Testis (tissue), 2 donors: ENCODE measurements at regions not wholly inside any gene's neighbourhood (a gene's known extent, or its start where the extent isn't known, plus 50 kb on each side); places are given as distances from the start of the nearest gene placed in this dataset.

Source experiments
- DNase-seq: peaks from one replicate; pipeline ENCODE4 v3.0.0-alpha.2; 2019
- H3K27ac ChIP-seq, 2 donors: fragments of 200-600 bp; sonication (generic); one replicate each; pipeline ENCODE4 v1.5.1; 2019
- H3K27me3 ChIP-seq: fragments of 200-600 bp; sonication (generic); one replicate; pipeline ENCODE4 v1.5.1; 2019
- H3K36me3 ChIP-seq: fragments of 200-600 bp; sonication (generic); one replicate; pipeline ENCODE4 v1.5.1; 2017; ENCODE audit warnings: low read depth; ENCODE audit errors: missing control alignments
- H3K4me1 ChIP-seq: fragments of 200-600 bp; sonication (generic); one replicate; pipeline ENCODE4 v1.5.1; 2019
- H3K4me3 ChIP-seq, 2 donors: fragments of 200-600 bp; sonication (generic); one replicate each; pipeline ENCODE4 v1.5.1; 2017 to 2019
- H3K9me3 ChIP-seq: fragments of 200-600 bp; sonication (generic); one replicate; pipeline ENCODE4 v1.5.1; 2017
- POLR2A ChIP-seq: fragments of 450-650 bp; IDR thresholded peaks from one replicate; pipeline ENCODE4 v1.6.1; 2017; ENCODE audit warnings: antibody characterized with exemption, mild to moderate bottlenecking, moderate library complexity
- WGBS, 2 donors: methylation state at CpG; one replicate each; pipeline ENCODE4 v1.1.5; 2018; 5-methylcytosine and 5-hydroxymethylcytosine counted together
- intact Hi-C: fragments of 100-400 bp; cut with DNase I; formaldehyde crosslinking; loops from one replicate; pipeline ENCODE4 v1.15.1; 2023; ENCODE audit warnings: low total_unique reads
- TF ChIP-seq, protein P1 (sequence below), 3 experiments: fragments of 450-650 bp in 2 of 3; fragments of 200-600 bp in 1 of 3; sonication (generic) in 1 of 3; IDR thresholded peaks; one replicate each; pipeline ENCODE4 v1.5.1; 2016 to 2019; ENCODE audit warnings: antibody characterized with exemption in 3 of 3, mild to moderate bottlenecking in 2 of 3, moderate library complexity in 1 of 3

DNA sequence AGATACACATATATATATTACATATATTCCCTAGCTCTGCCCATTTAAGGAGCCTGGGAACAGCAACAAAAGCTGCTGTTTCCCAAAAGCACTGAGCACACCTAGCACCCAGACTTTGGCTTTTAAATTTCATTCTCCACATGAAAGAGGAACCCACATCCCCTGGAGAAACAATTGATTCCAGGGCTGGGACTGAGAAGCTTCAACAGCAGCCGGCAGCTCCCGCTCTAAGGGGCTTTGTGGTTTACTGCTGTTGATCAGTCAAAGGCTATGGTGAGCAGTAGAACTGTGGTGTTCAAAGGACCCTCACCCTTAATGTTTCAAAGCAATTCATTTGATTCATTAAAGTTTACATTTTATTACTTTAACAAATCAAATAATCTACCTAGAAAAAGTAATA is 83.3 kb upstream of the SLC66A3 start:
- 90 to 91% methylated on average over 2 of the region's 2 CpGs for WGBS, 2 donors
- H3K27me3 ChIP-seq = no peaks in the 10 kb centered on the region
- no peaks in the 10 kb centered on the region for H3K9me3 ChIP-seq
- DNase-seq = no peak
- no peak overlapping the region for H3K27ac ChIP-seq
- no peaks in the 10 kb centered on the region for H3K4me1 ChIP-seq
- no peak for TF ChIP-seq POLR2A
- TF ChIP-seq, protein P1, sequence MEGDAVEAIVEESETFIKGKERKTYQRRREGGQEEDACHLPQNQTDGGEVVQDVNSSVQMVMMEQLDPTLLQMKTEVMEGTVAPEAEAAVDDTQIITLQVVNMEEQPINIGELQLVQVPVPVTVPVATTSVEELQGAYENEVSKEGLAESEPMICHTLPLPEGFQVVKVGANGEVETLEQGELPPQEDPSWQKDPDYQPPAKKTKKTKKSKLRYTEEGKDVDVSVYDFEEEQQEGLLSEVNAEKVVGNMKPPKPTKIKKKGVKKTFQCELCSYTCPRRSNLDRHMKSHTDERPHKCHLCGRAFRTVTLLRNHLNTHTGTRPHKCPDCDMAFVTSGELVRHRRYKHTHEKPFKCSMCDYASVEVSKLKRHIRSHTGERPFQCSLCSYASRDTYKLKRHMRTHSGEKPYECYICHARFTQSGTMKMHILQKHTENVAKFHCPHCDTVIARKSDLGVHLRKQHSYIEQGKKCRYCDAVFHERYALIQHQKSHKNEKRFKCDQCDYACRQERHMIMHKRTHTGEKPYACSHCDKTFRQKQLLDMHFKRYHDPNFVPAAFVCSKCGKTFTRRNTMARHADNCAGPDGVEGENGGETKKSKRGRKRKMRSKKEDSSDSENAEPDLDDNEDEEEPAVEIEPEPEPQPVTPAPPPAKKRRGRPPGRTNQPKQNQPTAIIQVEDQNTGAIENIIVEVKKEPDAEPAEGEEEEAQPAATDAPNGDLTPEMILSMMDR (IDR thresholded peaks at IDR 0.05) = no peak
- no peaks in the 10 kb centered on the region for H3K36me3 ChIP-seq
- intact Hi-C loops = no loop called here
- H3K4me3 ChIP-seq = no peak overlapping the region

DNA sequence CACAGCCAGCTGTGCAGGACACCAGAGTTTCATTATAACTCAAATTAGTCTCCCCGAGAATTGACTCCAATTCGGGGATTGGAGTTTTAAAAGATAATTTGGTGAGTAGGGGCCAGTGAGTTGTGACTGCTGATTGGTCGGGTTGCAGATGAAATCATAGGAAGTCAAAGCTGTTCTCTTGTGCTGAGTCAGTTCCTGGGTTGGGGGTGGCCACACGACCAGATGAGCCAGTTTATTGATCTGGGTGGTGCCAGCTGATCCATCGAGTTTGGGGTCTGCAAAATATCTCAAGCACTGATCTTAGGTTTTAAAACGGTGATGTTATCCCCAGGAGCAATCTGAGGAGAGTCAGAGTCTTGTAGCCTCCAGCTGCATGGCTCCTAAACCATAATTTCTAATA is 82.7 kb upstream of the SLC66A3 start:
- Histone ChIP-seq H3K9me3 (no peaks in the 10 kb centered on the region), H3K4me1 (no peaks in the 10 kb centered on the region), H3K27ac (no peak overlapping the region), H3K36me3 (no peaks in the 10 kb centered on the region), H3K4me3 (no peak overlapping the region), H3K27me3 (no peaks in the 10 kb centered on the region)
- DNase-seq = no peak
- intact Hi-C loops = no loop called here
- 67 to 73% methylated on average over 5 to 6 of the region's 6 CpGs for WGBS, 2 donors
- no peak for TF ChIP-seq POLR2A
- TF ChIP-seq, protein P1 (IDR thresholded peaks at IDR 0.05) = no peak

DNA sequence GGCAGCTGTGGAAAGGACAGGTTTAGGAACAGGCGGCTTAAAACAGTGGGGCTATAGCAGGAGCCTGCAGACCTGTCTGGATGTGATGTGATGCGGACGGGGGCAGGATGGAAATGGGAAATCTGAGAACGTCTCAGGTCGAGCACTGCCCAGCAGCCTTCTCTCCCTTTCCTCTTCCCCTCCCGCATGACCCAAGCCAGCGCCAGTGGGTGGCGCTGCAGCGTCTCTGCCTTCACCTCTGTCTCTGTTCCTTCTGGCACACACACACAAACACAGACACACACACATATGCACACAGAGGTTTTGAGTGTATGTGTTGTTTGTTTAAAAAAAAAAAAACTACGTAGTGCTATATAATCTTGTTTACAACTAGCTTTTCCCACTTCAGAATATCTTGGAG is 82.0 kb upstream of the SLC66A3 start:
- Histone ChIP-seq H3K36me3 (no peaks in the 10 kb centered on the region), H3K9me3 (no peaks in the 10 kb centered on the region), H3K4me1 (no peaks in the 10 kb centered on the region), H3K4me3 (no peak overlapping the region), H3K27ac (no peak overlapping the region), H3K27me3 (no peaks in the 10 kb centered on the region)
- intact Hi-C loops = no loop called here
- peak; percentile 66 for DNase-seq
- TF ChIP-seq POLR2A = no peak
- TF ChIP-seq, protein P1 (IDR thresholded peaks at IDR 0.05) = peak in 2 of 3 experiments; percentile 16 to 32
- 22 to 28% methylated on average over 8 to 10 of the region's 10 CpGs for WGBS, 2 donors

DNA sequence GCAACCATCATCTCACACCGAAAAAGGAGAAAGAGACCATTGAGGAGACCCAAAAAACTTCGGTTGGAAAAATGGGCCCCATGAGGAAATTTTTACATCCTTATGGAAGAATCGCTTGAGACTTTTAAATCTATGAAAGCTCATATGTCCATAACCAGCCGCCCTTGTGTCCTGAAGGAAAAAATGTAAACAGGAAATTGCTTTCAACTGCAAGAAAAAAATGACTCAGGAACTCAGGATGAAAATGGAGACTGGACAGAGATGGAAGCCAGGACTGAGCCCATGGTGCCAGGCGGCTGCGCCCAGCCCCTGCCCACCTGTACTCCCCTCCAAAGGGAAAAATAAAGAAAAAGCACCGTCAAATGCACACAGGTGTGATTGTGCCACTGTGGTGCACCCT is 81.5 kb upstream of the SLC66A3 start:
- Histone ChIP-seq H3K4me1 (no peaks in the 10 kb centered on the region), H3K9me3 (no peaks in the 10 kb centered on the region), H3K27ac (no peak overlapping the region), H3K27me3 (no peaks in the 10 kb centered on the region), H3K36me3 (no peaks in the 10 kb centered on the region), H3K4me3 (no peak overlapping the region)
- intact Hi-C loops = no loop called here
- DNase-seq = no peak
- WGBS, 2 donors = 61 to 65% methylated on average over 7 of the region's 7 CpGs
- no peak for TF ChIP-seq POLR2A

DNA sequence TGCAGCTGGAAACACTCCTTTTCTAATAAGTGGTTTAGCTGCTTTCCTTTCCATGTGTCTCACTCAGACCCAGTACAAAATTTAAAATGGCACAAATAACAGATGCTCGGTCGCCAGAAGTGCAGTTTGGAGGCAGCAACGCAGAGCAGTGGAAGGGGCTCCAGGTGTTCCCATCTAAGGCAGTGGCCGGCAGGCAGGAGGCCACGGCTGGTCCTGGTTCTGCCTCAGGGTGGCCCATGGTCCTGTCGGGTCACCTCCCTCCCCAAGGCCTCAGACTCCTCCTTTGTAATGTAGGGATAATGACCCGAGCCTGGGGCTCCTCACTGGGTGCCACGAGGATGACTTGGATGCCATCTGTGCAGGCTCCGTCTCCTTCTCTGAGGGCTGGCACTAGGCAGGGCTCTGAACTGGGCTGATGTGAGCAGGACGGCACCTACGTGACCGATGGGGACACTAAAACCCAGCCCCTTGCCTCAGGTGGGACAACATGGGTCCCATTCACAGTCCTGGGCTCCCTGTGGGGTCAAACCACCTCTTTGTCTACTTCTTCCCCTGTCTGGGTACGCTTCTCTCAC is 80.9 kb upstream of the SLC66A3 start:
- no peak overlapping the region for H3K4me3 ChIP-seq
- H3K27me3 ChIP-seq = no peaks in the 10 kb centered on the region
- no peaks in the 10 kb centered on the region for H3K9me3 ChIP-seq
- intact Hi-C loops = no loop called here
- H3K4me1 ChIP-seq = no peaks in the 10 kb centered on the region
- WGBS, 2 donors = 88 to 94% methylated on average over 10 to 13 of the region's 13 CpGs
- no peaks in the 10 kb centered on the region for H3K36me3 ChIP-seq
- TF ChIP-seq, protein P1 (IDR thresholded peaks at IDR 0.05) = no peak
- TF ChIP-seq POLR2A = no peak
- DNase-seq = no peak
- H3K27ac ChIP-seq = no peak overlapping the region
